ENCODE measurements at regions not wholly inside any gene's neighbourhood (a gene's known extent, or its start where the extent isn't known, plus 50 kb on each side); places are given as distances from the start of the nearest gene placed in this dataset.

- Mint-ChIP-seq H3K9me3 (peaks cover 4% of the 10 kb centered on the region; the same call in 1 of the 2 replicates), H3K4me3 (no peak overlapping the region), H3K36me3 (ENCODE audit: low read depth) (no peaks in the 10 kb centered on the region), H3K27me3 (ENCODE audit: insufficient read depth) (peaks cover 36% of the 10 kb centered on the region), H3K4me1 (ENCODE audit: low read depth) (no peaks in the 10 kb centered on the region), H3K27ac (no peak overlapping the region)
- no peak for TF ChIP-seq CTCF (IDR thresholded peaks at IDR 0.05)
- no peak for DNase-seq
Measured at GRCh38 chr15:29540479-29540878, 270.9 kb upstream of the NSMCE3 start.

- no peak for DNase-seq
- H3K27ac Mint-ChIP-seq: no peak overlapping the region
- peaks cover 36% of the 10 kb centered on the region for H3K27me3 Mint-ChIP-seq (ENCODE audit: insufficient read depth)
- no peak overlapping the region for H3K4me3 Mint-ChIP-seq
- TF ChIP-seq CTCF (IDR thresholded peaks at IDR 0.05): no peak
- H3K4me1 Mint-ChIP-seq (ENCODE audit: low read depth): no peaks in the 10 kb centered on the region
- no peaks in the 10 kb centered on the region for H3K36me3 Mint-ChIP-seq (ENCODE audit: low read depth)
- H3K9me3 Mint-ChIP-seq: peaks cover 4% of the 10 kb centered on the region; the same call in 1 of the 2 replicates
Measured at GRCh38 chr15:29539736-29540135, 270.1 kb upstream of the NSMCE3 start.

- Mint-ChIP-seq H3K27me3 (ENCODE audit: insufficient read depth) (peaks cover 37% of the 10 kb centered on the region), H3K36me3 (ENCODE audit: low read depth) (no peaks in the 10 kb centered on the region), H3K9me3 (peaks cover 4% of the 10 kb centered on the region; the same call in 1 of the 2 replicates), H3K4me1 (ENCODE audit: low read depth) (no peaks in the 10 kb centered on the region), H3K27ac (no peak overlapping the region; the same call in 1 of the 2 replicates), H3K4me3 (no peak overlapping the region)
- no peak for TF ChIP-seq CTCF (IDR thresholded peaks at IDR 0.05)
- no peak for DNase-seq
Measured at GRCh38 chr15:29538044-29538443, 268.4 kb upstream of the NSMCE3 start.

GRCh38 chr15:29535952-29536351 lies 266.3 kb upstream of the NSMCE3 start:
- Mint-ChIP-seq H3K27me3 (ENCODE audit: insufficient read depth) (peaks cover 28% of the 10 kb centered on the region), H3K4me1 (ENCODE audit: low read depth) (no peaks in the 10 kb centered on the region), H3K9me3 (peaks cover 4% of the 10 kb centered on the region; the same call in 1 of the 2 replicates), H3K27ac (no peak overlapping the region), H3K4me3 (no peak overlapping the region), H3K36me3 (ENCODE audit: low read depth) (no peaks in the 10 kb centered on the region)
- DNase-seq: no peak
- no peak for TF ChIP-seq CTCF (IDR thresholded peaks at IDR 0.05)

GRCh38 chr15:29534378-29534777 lies 264.8 kb upstream of the NSMCE3 start:
- peak; percentile 1 for DNase-seq

More at GRCh38 chr15:29534378-29534777, 264.8 kb upstream of the NSMCE3 start:
- Mint-ChIP-seq H3K4me1 (ENCODE audit: low read depth) (no peaks in the 10 kb centered on the region), H3K4me3 (no peak overlapping the region), H3K36me3 (ENCODE audit: low read depth) (no peaks in the 10 kb centered on the region), H3K27me3 (ENCODE audit: insufficient read depth) (peaks cover 23% of the 10 kb centered on the region), H3K27ac (no peak overlapping the region), H3K9me3 (peaks cover 1% of the 10 kb centered on the region; the same call in 1 of the 2 replicates)
- TF ChIP-seq CTCF (IDR thresholded peaks at IDR 0.05): no peak

Data from HFFc6 (cell line).